H1 (cell line): ENCODE measurements at regions not wholly inside any gene's neighbourhood (a gene's known extent, or its start where the extent isn't known, plus 50 kb on each side); places are given as distances from the start of the nearest gene placed in this dataset.

Experiments
- CTCF ChIA-PET: fragments of 300-600 bp; sonication (Branson Sonifier 250); formaldehyde crosslinking; loops from one replicate; lab custom pipeline; 2021; ENCODE audit not compliant: partially characterized antibody; lab: Charles Lee
- POLR2A ChIA-PET: fragments of 300-600 bp; sonication (Branson Sonifier 250); formaldehyde crosslinking; loops from one replicate; lab custom pipeline; 2021; ENCODE audit warnings: inconsistent platforms; ENCODE audit not compliant: partially characterized antibody; lab: Charles Lee
- DNase-seq, 2 experiments: peaks; one replicate each; pipeline versions ENCODE4 v3.0.0 to v3.0.0-alpha.2; 2010 to 2022; ENCODE audit warnings: low spot score in 2 of 2, low read depth in 1 of 2, mixed read lengths in 1 of 2
- FAIRE-seq: peaks from 2 replicates; lab custom pipeline; 2011; peaks lifted over from hg19 to GRCh38; lab: Jason Lieb, UNC
- H2AFZ ChIP-seq: 2 replicates; pipeline ENCODE4 v1.8.1; 2012; ENCODE audit warnings: low read length, inconsistent platforms
- H2AK5ac ChIP-seq: 2 replicates; pipeline ENCODE4 v1.6.1; 2013; ENCODE audit warnings: low read depth, low read length
- H2BK120ac ChIP-seq: replicated peaks from 2 replicates; pipeline ENCODE3; 2013; ENCODE audit warnings: low read depth, low read length, inconsistent platforms
- H2BK12ac ChIP-seq: 2 replicates; pipeline ENCODE4 v1.6.1; 2013; ENCODE audit warnings: low read depth, low read length
- H2BK15ac ChIP-seq: 2 replicates; pipeline ENCODE4 v1.6.1; 2013; ENCODE audit warnings: low read length
- H2BK20ac ChIP-seq: 2 replicates; pipeline ENCODE4 v1.6.1; 2013; ENCODE audit warnings: low read length
- H2BK5ac ChIP-seq: 2 replicates; pipeline ENCODE4 v1.6.1; 2013; ENCODE audit warnings: low read depth, low read length
- H3K14ac ChIP-seq: 2 replicates; pipeline ENCODE4 v1.6.1; 2013; ENCODE audit warnings: inconsistent platforms; ENCODE audit not compliant: insufficient read length
- H3K18ac ChIP-seq: 2 replicates; pipeline ENCODE4 v1.6.1; 2013; ENCODE audit warnings: low read length; ENCODE audit errors: extremely low read depth
- H3K23ac ChIP-seq: 2 replicates; pipeline ENCODE4 v1.6.1; 2013; ENCODE audit warnings: inconsistent platforms; ENCODE audit not compliant: insufficient read length
- H3K23me2 ChIP-seq: 2 replicates; pipeline ENCODE4 v1.6.1; 2013; ENCODE audit warnings: low read depth, low read length
- H3K27ac ChIP-seq: 2 replicates; pipeline ENCODE4 v1.6.1; 2011; ENCODE audit warnings: low read depth, low read length, inconsistent platforms
- H3K27me3 ChIP-seq, 4 experiments: replicated peaks in 1 of 4; 1 replicate in 1 of 4; 2 replicates in 3 of 4; pipeline versions ENCODE4 v1.6.1 to v1.8.1; 2011 to 2013; ENCODE audit warnings: low read length in 3 of 4, mild to moderate bottlenecking in 3 of 4, inconsistent platforms in 2 of 4, mixed read lengths in 2 of 4, moderate library complexity in 1 of 4; ENCODE audit not compliant: control insufficient read depth in 3 of 4, insufficient read depth in 3 of 4; ENCODE audit errors: extremely low read depth in 1 of 4
- H3K36me3 ChIP-seq, 4 experiments: 2 replicates each; pipeline versions ENCODE4 v1.6.1 to v1.8.1; 2011 to 2013; ENCODE audit warnings: mild to moderate bottlenecking in 4 of 4, low read length in 3 of 4, moderate library complexity in 2 of 4, control low read depth in 1 of 4, inconsistent platforms in 1 of 4; ENCODE audit not compliant: insufficient read depth in 4 of 4, control insufficient read depth in 2 of 4
- H3K4ac ChIP-seq: replicated peaks from 2 replicates; pipeline ENCODE3; 2013; ENCODE audit warnings: low read length, low read depth, mixed read lengths, inconsistent platforms; ENCODE audit not compliant: insufficient read length
- H3K4me1 ChIP-seq, 4 experiments: replicated peaks in 1 of 4; 1 replicate in 1 of 4; 2 replicates in 3 of 4; pipeline versions ENCODE4 v1.6.1 to v1.8.1; 2011 to 2013; ENCODE audit warnings: low read length in 3 of 4, inconsistent platforms in 2 of 4, mixed read lengths in 1 of 4; ENCODE audit not compliant: insufficient read depth in 4 of 4, control insufficient read depth in 3 of 4
- H3K4me2 ChIP-seq, 2 experiments: 2 replicates each; pipeline versions ENCODE4 v1.6.1 to v1.8.1; 2011 to 2013; ENCODE audit warnings: low read depth in 2 of 2, low read length in 2 of 2, control low read depth in 1 of 2, inconsistent platforms in 1 of 2, mild to moderate bottlenecking in 1 of 2; ENCODE audit not compliant: insufficient read depth in 1 of 2
- H3K4me3 ChIP-seq, 4 experiments: fragments of 200-600, 300-600 bp in 1 of 4; sonication (generic), shearing (Covaris generic), sonication (Bioruptor Twin) in 1 of 4; 2 replicates each; pipeline versions ENCODE4 v1.5.1 to v1.8.1; 2011 to 2016; ENCODE audit warnings: low read length in 4 of 4, low read depth in 3 of 4, control low read depth in 2 of 4, inconsistent platforms in 2 of 4, mild to moderate bottlenecking in 2 of 4, mixed read lengths in 1 of 4, moderate library complexity in 1 of 4; ENCODE audit not compliant: insufficient read depth in 2 of 4; ENCODE audit errors: extremely low read depth in 1 of 4
- H3K56ac ChIP-seq: replicated peaks from 2 replicates; pipeline ENCODE3; 2013; ENCODE audit warnings: low read depth, mild to moderate bottlenecking, mixed read lengths, low read length, inconsistent platforms; ENCODE audit not compliant: insufficient read length
- H3K79me1 ChIP-seq: 2 replicates; pipeline ENCODE4 v1.6.1; 2013; ENCODE audit warnings: low read depth, low read length, control low read depth
- H3K79me2 ChIP-seq, 2 experiments: 2 replicates each; pipeline versions ENCODE4 v1.6.1 to v1.8.1; 2012 to 2013; ENCODE audit warnings: low read length in 2 of 2, mild to moderate bottlenecking in 2 of 2, inconsistent platforms in 1 of 2; ENCODE audit not compliant: insufficient read depth in 2 of 2, control insufficient read depth in 1 of 2
- H3K9ac ChIP-seq, 4 experiments: replicated peaks in 1 of 4; 1 replicate in 1 of 4; 2 replicates in 3 of 4; pipeline versions ENCODE4 v1.6.1 to v1.8.1; 2011 to 2013; ENCODE audit warnings: low read depth in 3 of 4, low read length in 3 of 4, control low read depth in 2 of 4, mild to moderate bottlenecking in 2 of 4, moderate library complexity in 2 of 4, inconsistent platforms in 1 of 4; ENCODE audit errors: extremely low read depth in 1 of 4
- H3K9me3 ChIP-seq, 2 experiments: 2 replicates each; pipeline versions ENCODE4 v1.6.1 to v1.8.1; 2012 to 2013; ENCODE audit warnings: mild to moderate bottlenecking in 2 of 2, moderate library complexity in 2 of 2, control low read depth in 1 of 2, inconsistent platforms in 1 of 2, low read depth in 1 of 2, low read length in 1 of 2, mixed read lengths in 1 of 2; ENCODE audit not compliant: insufficient read depth in 2 of 2
- H4K20me1 ChIP-seq, 2 experiments: replicated peaks in 1 of 2; 2 replicates each; pipeline versions ENCODE3 to v1.8.1; 2011 to 2013; ENCODE audit warnings: inconsistent platforms in 2 of 2, low read length in 2 of 2, mild to moderate bottlenecking in 1 of 2; ENCODE audit not compliant: insufficient read depth in 2 of 2, control insufficient read depth in 1 of 2
- H4K5ac ChIP-seq: 2 replicates; pipeline ENCODE4 v1.6.1; 2013; ENCODE audit warnings: low read length, low read depth, mixed read lengths, inconsistent platforms; ENCODE audit not compliant: insufficient read length
- H4K8ac ChIP-seq: 2 replicates; pipeline ENCODE4 v1.8.0; 2013; ENCODE audit warnings: mild to moderate bottlenecking, moderate library complexity, low read length, inconsistent platforms; ENCODE audit not compliant: insufficient read depth; ENCODE audit errors: extremely low read depth
- H4K91ac ChIP-seq: replicated peaks from 2 replicates; pipeline ENCODE3; 2013; ENCODE audit warnings: low read length, mixed read lengths, inconsistent platforms; ENCODE audit not compliant: insufficient read length
- KDM1A ChIP-seq: fragments of 200-600, 300-600 bp; sonication (generic); IDR thresholded peaks from 2 replicates; pipeline ENCODE4 v1.7.1; 2016; ENCODE audit warnings: mild to moderate bottlenecking, low read length, borderline replicate concordance
- MAFK ChIP-seq: IDR thresholded peaks from 2 replicates; pipeline ENCODE4 v1.6.1; 2012; ENCODE audit warnings: low read depth, mild to moderate bottlenecking, improper control_type of control experiment, low read length
- TCF12 ChIP-seq: IDR thresholded peaks from 2 replicates; pipeline ENCODE4 v1.6.1; 2011; ENCODE audit warnings: low read depth, mild to moderate bottlenecking, low read length
- WGBS, 2 experiments: shearing (Covaris generic) in 1 of 2; methylation state at CpG; one replicate each; pipeline versions ENCODE4 v1.1.6 to v1.1.7; 2013 to 2015; ENCODE audit warnings: low lambda C conversion rate in 2 of 2, mixed read lengths in 2 of 2, inconsistent platforms in 1 of 2, low coverage in 1 of 2, missing lambda C conversion rate in 1 of 2; ENCODE audit not compliant: insufficient replicate concordance in 2 of 2, insufficient coverage in 1 of 2, insufficient read length in 1 of 2; ENCODE audit errors: extremely low coverage in 1 of 2, missing lambda C conversion rate in 1 of 2; 5-methylcytosine and 5-hydroxymethylcytosine counted together

GRCh38 chr12:89075880-89076540 lies 276.3 kb downstream of the DUSP6 start:
- H4K20me1 ChIP-seq: no peaks in the 10 kb centered on the region
- TF ChIP-seq MAFK (no peak), KDM1A (no peak), TCF12 (no peak)
- H3K4me3 ChIP-seq: no peak overlapping the region
- no peak overlapping the region for H2AK5ac ChIP-seq
- no peak overlapping the region for H3K18ac ChIP-seq
- no peak overlapping the region for H2BK12ac ChIP-seq
- no peak overlapping the region for H4K91ac ChIP-seq
- POLR2A ChIA-PET: no interaction called here
- H2BK15ac ChIP-seq: no peak overlapping the region
- no peak overlapping the region for H3K56ac ChIP-seq
- FAIRE-seq (no peak), DNase-seq (no peak)
- H3K79me2 ChIP-seq: no peaks in the 10 kb centered on the region
- H3K9ac ChIP-seq: no peak overlapping the region
- no peak overlapping the region for H3K27ac ChIP-seq
- CTCF ChIA-PET: interaction anchor here (0.6 to 1.6 kb wide), 7 partner anchors 13 to 386 kb away, joined by 3 to 5 read pairs (median 4); no protein-coding TSS in a partner anchor
- H3K14ac ChIP-seq: no peak overlapping the region
- no peaks in the 10 kb centered on the region for H3K36me3 ChIP-seq
- H3K4me2 ChIP-seq: no peak overlapping the region
- no peak overlapping the region for H3K23ac ChIP-seq
- H2AFZ ChIP-seq: no peak overlapping the region
- no peak overlapping the region for H4K8ac ChIP-seq
- H3K79me1 ChIP-seq: no peaks in the 10 kb centered on the region
- WGBS, 2 experiments: 86% methylated on average over 2 of the region's 2 CpGs; no CpG with 5 or more reads in 1 of the 2 experiments
- H3K23me2 ChIP-seq: no peaks in the 10 kb centered on the region
- H2BK20ac ChIP-seq: no peak overlapping the region
- no peaks in the 10 kb centered on the region for H3K9me3 ChIP-seq
- no peak overlapping the region for H3K4ac ChIP-seq
- no peak overlapping the region for H2BK5ac ChIP-seq
- H4K5ac ChIP-seq: no peak overlapping the region
- peaks cover 0 to 1% (median 0%) of the 10 kb centered on the region in 4 experiments; a peak in 1 of 7 replicates for H3K27me3 ChIP-seq
- peaks cover 0 to 8% (median 4%) of the 10 kb centered on the region in 4 experiments; a peak in 4 of 7 replicates for H3K4me1 ChIP-seq
- H2BK120ac ChIP-seq: no peak overlapping the region
